H1 (cell line): ENCODE measurements at regions not wholly inside any gene's neighbourhood (a gene's known extent, or its start where the extent isn't known, plus 50 kb on each side); places are given as distances from the start of the nearest gene placed in this dataset.

Source experiments
- CTCF ChIP-seq, 3 experiments: IDR thresholded peaks; 1 replicate in 2 of 3; 2 replicates in 1 of 3; pipeline versions ENCODE4 v1.5.1 to v1.6.1; 2011; ENCODE audit warnings: low read length in 3 of 3, mild to moderate bottlenecking in 3 of 3, inconsistent platforms in 2 of 3, low read depth in 1 of 3, moderate library complexity in 1 of 3; ENCODE audit not compliant: insufficient read depth in 1 of 3; ENCODE audit errors: control extremely low read depth in 1 of 3
- GABPA ChIP-seq: IDR thresholded peaks from 2 replicates; pipeline ENCODE4 v1.6.1; 2011; ENCODE audit warnings: mild to moderate bottlenecking, low read length, moderate library complexity, borderline replicate concordance; ENCODE audit not compliant: insufficient read depth
- POLR2A ChIP-seq, 2 experiments: IDR thresholded peaks; 1 replicate in 1 of 2; 2 replicates in 1 of 2; pipeline ENCODE4 v1.6.1; 2011; ENCODE audit warnings: low read depth in 2 of 2, low read length in 2 of 2, mild to moderate bottlenecking in 2 of 2; ENCODE audit errors: control extremely low read depth in 1 of 2
- POLR2AphosphoS5 ChIP-seq: IDR thresholded peaks from 2 replicates; pipeline ENCODE4 v1.6.1; 2011; ENCODE audit warnings: low read depth, low read length
- USF2 ChIP-seq: IDR thresholded peaks from 2 replicates; pipeline ENCODE4 v1.6.1; 2011; ENCODE audit warnings: low read length, improper control_type of control experiment
- YY1 ChIP-seq: IDR thresholded peaks from 2 replicates; pipeline ENCODE4 v1.6.1; 2011; ENCODE audit warnings: low read depth, mild to moderate bottlenecking, low read length
- TF ChIP-seq, protein P1 (sequence below): IDR thresholded peaks from 2 replicates; pipeline ENCODE4 v1.6.1; 2012; ENCODE audit warnings: inconsistent platforms

- TF ChIP-seq POLR2A (IDR thresholded peaks at IDR 0.05; ENCODE audit: control extremely low read depth in 1 of 2, low read depth in 2 of 2, low read length in 2 of 2) (no peak), GABPA (no peak), POLR2AphosphoS5 (no peak), CTCF (IDR thresholded peaks at IDR 0.05; ENCODE audit: control extremely low read depth in 1 of 3, insufficient read depth in 1 of 3, low read depth in 1 of 3, low read length in 3 of 3) (no peak), YY1 (no peak), USF2 (no peak)
- TF ChIP-seq, protein P1, sequence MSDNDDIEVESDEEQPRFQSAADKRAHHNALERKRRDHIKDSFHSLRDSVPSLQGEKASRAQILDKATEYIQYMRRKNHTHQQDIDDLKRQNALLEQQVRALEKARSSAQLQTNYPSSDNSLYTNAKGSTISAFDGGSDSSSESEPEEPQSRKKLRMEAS: no peak
These were observed 238.6 kb downstream of the C1D start for GRCh38 chr2:67824186-67824585.
